Upper lobe of right lung (tissue), 1 donor: ENCODE measurements at regions not wholly inside any gene's neighbourhood (a gene's known extent, or its start where the extent isn't known, plus 50 kb on each side); places are given as distances from the start of the nearest gene placed in this dataset.

ENCODE experiments used
- ATAC-seq: fragments of 200-7000 bp; cut with Tn5 transposase; one replicate; pipeline ENCODE4 v1.9.1; 2020; ENCODE audit warnings: mild to moderate bottlenecking, moderate library complexity
- DNase-seq: peaks from one replicate; pipeline ENCODE4 v3.0.0-alpha.2; 2020
- H3K27ac ChIP-seq: fragments of 200-600 bp; one replicate; pipeline ENCODE4 v1.8.0; 2022
- H3K27me3 ChIP-seq: fragments of 200-600 bp; one replicate; pipeline ENCODE4 v1.8.0; 2022; ENCODE audit warnings: mild to moderate bottlenecking
- H3K36me3 ChIP-seq: fragments of 200-600 bp; one replicate; pipeline ENCODE4 v1.8.0; 2022
- H3K4me1 ChIP-seq: fragments of 200-600 bp; one replicate; pipeline ENCODE4 v1.8.0; 2022
- H3K4me3 ChIP-seq: fragments of 200-600 bp; one replicate; pipeline ENCODE4 v1.8.0; 2022; ENCODE audit warnings: mild to moderate bottlenecking
- H3K9me3 ChIP-seq: fragments of 200-600 bp; one replicate; pipeline ENCODE4 v1.8.0; 2022
- CTCF ChIP-seq: fragments of 200-600 bp; IDR thresholded peaks from one replicate; pipeline ENCODE4 v1.8.0; 2022; ENCODE audit warnings: antibody characterized with exemption
- intact Hi-C: fragments of 100-400 bp; cut with DNase I; formaldehyde crosslinking; loops from one replicate; pipeline ENCODE4 v1.11.0; 2022
- donor health status: DM: no; HTN: yes; CAD: no; lungs with severe emphysema.

- intact Hi-C loops: no loop called here
- no peak for TF ChIP-seq CTCF
- Histone ChIP-seq H3K4me3 (no peak overlapping the region), H3K36me3 (no peaks in the 10 kb centered on the region), H3K4me1 (no peaks in the 10 kb centered on the region), H3K27ac (no peak overlapping the region), H3K9me3 (no peaks in the 10 kb centered on the region), H3K27me3 (no peaks in the 10 kb centered on the region)
- ATAC-seq (no peak), DNase-seq (no peak)
Measured at GRCh38 chr7:125089171-125089570, 159.5 kb upstream of the POT1 start.

- H3K27me3 ChIP-seq: no peaks in the 10 kb centered on the region
- no peak for ATAC-seq
- H3K27ac ChIP-seq: no peak overlapping the region
- intact Hi-C loops: no loop called here
- no peaks in the 10 kb centered on the region for H3K4me1 ChIP-seq
- H3K4me3 ChIP-seq: no peak overlapping the region
- TF ChIP-seq CTCF: no peak
- H3K36me3 ChIP-seq: no peaks in the 10 kb centered on the region
- DNase-seq: no peak
- no peaks in the 10 kb centered on the region for H3K9me3 ChIP-seq
Measured at GRCh38 chr7:125088555-125088954, 158.9 kb upstream of the POT1 start.

DNA sequence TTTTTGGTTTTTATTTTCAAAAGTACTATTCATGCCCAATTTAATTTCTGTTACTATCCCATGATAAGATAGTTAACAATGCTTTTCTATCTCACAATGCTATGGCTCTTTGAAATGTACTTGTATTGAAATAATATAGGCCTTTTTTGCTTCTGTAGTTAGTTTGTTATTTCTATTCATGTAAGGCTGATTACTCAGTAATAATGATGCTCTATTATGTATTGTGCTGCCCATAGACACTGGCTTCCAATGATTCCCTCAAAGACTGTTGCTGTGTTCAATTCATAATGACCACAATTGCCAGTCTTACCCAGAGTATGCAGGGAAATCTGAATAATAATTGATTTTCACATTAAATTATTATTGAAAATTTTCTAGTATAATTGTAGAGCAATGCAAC is 155.5 kb upstream of the POT1 start:
- Histone ChIP-seq H3K4me3 (no peak overlapping the region), H3K4me1 (no peaks in the 10 kb centered on the region), H3K27me3 (no peaks in the 10 kb centered on the region), H3K9me3 (no peaks in the 10 kb centered on the region), H3K36me3 (no peaks in the 10 kb centered on the region), H3K27ac (no peak overlapping the region)
- intact Hi-C loops: no loop called here
- no peak for DNase-seq
- TF ChIP-seq CTCF: no peak
- no peak for ATAC-seq

DNA sequence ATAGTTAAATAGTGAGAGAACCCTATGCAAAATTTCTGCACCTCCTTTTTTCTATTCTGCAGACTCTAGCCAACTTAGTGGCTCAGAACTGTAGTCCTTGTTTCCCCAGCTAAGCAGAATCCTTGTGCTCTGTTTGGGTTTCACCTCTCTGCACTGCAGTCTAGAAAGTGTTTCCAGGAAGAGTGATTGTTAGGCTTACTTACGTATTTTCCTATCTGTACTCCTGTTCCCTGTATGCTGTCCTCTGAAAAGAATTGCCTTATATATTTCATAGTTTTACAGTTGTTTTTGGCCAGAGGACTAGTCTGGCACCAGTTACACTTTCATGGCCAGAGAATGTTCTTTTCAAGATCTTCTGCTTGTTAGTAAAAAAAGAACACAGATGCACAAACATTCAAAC is 154.6 kb upstream of the POT1 start:
- Histone ChIP-seq H3K4me1 (no peaks in the 10 kb centered on the region), H3K27ac (no peak overlapping the region), H3K9me3 (no peaks in the 10 kb centered on the region), H3K36me3 (no peaks in the 10 kb centered on the region), H3K27me3 (no peaks in the 10 kb centered on the region), H3K4me3 (no peak overlapping the region)
- ATAC-seq (no peak), DNase-seq (no peak)
- intact Hi-C loops: no loop called here
- TF ChIP-seq CTCF: no peak

DNA sequence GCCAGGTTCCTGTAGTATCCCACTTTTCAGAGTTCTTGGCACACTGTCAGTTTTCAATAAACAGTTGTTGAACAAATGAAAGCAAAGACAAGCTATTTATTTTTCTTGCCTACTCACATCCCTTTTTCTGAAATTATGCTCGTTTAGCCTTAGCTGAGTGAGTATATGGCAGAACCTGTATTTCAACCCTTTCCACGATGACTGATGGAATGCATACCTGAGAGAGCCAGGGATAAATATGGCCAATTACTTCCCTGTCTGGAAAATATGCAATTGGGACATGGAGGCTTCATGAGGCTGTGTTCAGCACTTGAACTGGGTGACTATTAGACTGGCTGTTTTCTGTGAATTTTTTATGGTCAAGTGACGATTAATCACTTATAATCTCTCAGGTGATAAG is 144.5 kb upstream of the POT1 start:
- no peaks in the 10 kb centered on the region for H3K4me1 ChIP-seq
- no peaks in the 10 kb centered on the region for H3K36me3 ChIP-seq
- no peak for DNase-seq
- TF ChIP-seq CTCF: no peak
- H3K9me3 ChIP-seq: no peaks in the 10 kb centered on the region
- ATAC-seq: no peak
- intact Hi-C loops: no loop called here
- H3K27me3 ChIP-seq: no peaks in the 10 kb centered on the region
- H3K27ac ChIP-seq: no peak overlapping the region
- H3K4me3 ChIP-seq: no peak overlapping the region

DNA sequence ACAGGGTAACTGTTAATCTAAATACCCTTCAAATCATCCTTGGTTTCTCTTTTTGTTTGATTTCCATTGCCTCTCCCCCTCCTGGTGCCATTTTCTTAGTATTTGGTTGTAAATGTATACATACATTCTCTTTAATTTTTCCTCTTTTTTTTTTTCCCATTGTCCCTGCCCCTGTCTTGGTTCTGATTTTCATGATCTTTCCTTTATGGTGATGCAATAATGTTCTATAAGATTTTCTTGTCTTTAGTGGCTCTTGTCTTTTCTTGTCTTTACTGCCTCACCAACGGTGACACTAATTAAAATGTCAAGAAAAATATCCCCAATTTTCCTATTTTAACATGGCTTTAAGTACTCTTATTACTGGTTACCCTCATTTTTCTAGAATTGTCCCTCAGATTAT is 135.9 kb upstream of the POT1 start:
- no peaks in the 10 kb centered on the region for H3K27me3 ChIP-seq
- H3K9me3 ChIP-seq: no peaks in the 10 kb centered on the region
- intact Hi-C loops: no loop called here
- H3K27ac ChIP-seq: no peak overlapping the region
- H3K4me1 ChIP-seq: no peaks in the 10 kb centered on the region
- H3K36me3 ChIP-seq: no peaks in the 10 kb centered on the region
- no peak overlapping the region for H3K4me3 ChIP-seq
- no peak for DNase-seq
- TF ChIP-seq CTCF: no peak
- ATAC-seq: no peak
